ENCODE measurements at regions not wholly inside any gene's neighbourhood (a gene's known extent, or its start where the extent isn't known, plus 50 kb on each side); places are given as distances from the start of the nearest gene placed in this dataset.

GRCh38 chr7:46723003-46723402 is 801.9 kb upstream of the IGFBP3 start:
- Mint-ChIP-seq H3K4me3 (no peak overlapping the region), H3K27me3 (ENCODE audit: insufficient read depth, low read depth, poor library complexity) (peaks cover 3% of the 10 kb centered on the region), H3K9me3 (no peaks in the 10 kb centered on the region; the same call in 2 of the 3 replicates), H3K36me3 (ENCODE audit: low read depth) (0 out of 3 replicates have a peak, but pooled peaks cover 2% of the 10 kb centered on the region), H3K27ac (no peak overlapping the region), H3K4me1 (no peaks in the 10 kb centered on the region)
- Histone ChIP-seq H3K9me2 (ENCODE audit: insufficient read depth) (peaks cover 11% of the 10 kb centered on the region), H3K4me1 (ENCODE audit: insufficient read depth) (no peaks in the 10 kb centered on the region), H3K27ac (ENCODE audit: low read depth) (no peak overlapping the region), H3F3A (replicated peaks; ENCODE audit: low read depth) (no peaks in the 10 kb centered on the region), H3K79me2 (replicated peaks; ENCODE audit: insufficient read depth) (no peaks in the 10 kb centered on the region), H3K27me3 (ENCODE audit: insufficient read depth) (no peaks in the 10 kb centered on the region), H4K20me1 (replicated peaks; ENCODE audit: insufficient read depth) (no peaks in the 10 kb centered on the region), H3K4me2 (no peak overlapping the region), H3K4me3 (no peak overlapping the region), H3K36me3 (ENCODE audit: insufficient read depth) (no peaks in the 10 kb centered on the region), H2AFZ (no peak overlapping the region)
- no peak for TF ChIP-seq ZNF331 (CRISPR knock-in tag; IDR thresholded peaks at IDR 0.05; ENCODE audit: low read depth)
- TF ChIP-seq POLR2AphosphoS5 (IDR thresholded peaks at IDR 0.05; ENCODE audit: low read depth), result no peak
- TF ChIP-seq, protein P1, sequence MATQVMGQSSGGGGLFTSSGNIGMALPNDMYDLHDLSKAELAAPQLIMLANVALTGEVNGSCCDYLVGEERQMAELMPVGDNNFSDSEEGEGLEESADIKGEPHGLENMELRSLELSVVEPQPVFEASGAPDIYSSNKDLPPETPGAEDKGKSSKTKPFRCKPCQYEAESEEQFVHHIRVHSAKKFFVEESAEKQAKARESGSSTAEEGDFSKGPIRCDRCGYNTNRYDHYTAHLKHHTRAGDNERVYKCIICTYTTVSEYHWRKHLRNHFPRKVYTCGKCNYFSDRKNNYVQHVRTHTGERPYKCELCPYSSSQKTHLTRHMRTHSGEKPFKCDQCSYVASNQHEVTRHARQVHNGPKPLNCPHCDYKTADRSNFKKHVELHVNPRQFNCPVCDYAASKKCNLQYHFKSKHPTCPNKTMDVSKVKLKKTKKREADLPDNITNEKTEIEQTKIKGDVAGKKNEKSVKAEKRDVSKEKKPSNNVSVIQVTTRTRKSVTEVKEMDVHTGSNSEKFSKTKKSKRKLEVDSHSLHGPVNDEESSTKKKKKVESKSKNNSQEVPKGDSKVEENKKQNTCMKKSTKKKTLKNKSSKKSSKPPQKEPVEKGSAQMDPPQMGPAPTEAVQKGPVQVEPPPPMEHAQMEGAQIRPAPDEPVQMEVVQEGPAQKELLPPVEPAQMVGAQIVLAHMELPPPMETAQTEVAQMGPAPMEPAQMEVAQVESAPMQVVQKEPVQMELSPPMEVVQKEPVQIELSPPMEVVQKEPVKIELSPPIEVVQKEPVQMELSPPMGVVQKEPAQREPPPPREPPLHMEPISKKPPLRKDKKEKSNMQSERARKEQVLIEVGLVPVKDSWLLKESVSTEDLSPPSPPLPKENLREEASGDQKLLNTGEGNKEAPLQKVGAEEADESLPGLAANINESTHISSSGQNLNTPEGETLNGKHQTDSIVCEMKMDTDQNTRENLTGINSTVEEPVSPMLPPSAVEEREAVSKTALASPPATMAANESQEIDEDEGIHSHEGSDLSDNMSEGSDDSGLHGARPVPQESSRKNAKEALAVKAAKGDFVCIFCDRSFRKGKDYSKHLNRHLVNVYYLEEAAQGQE (IDR thresholded peaks at IDR 0.05; ENCODE audit: unreplicated experiment), result no peak
- no peak for TF ChIP-seq NANOG (IDR thresholded peaks at IDR 0.05; ENCODE audit: borderline replicate concordance)
- TF ChIP-seq CTCF (conservative IDR thresholded peaks at IDR 0.05; ENCODE audit: low read depth in 2 of 2), result no peak
- TF ChIP-seq, protein P2, sequence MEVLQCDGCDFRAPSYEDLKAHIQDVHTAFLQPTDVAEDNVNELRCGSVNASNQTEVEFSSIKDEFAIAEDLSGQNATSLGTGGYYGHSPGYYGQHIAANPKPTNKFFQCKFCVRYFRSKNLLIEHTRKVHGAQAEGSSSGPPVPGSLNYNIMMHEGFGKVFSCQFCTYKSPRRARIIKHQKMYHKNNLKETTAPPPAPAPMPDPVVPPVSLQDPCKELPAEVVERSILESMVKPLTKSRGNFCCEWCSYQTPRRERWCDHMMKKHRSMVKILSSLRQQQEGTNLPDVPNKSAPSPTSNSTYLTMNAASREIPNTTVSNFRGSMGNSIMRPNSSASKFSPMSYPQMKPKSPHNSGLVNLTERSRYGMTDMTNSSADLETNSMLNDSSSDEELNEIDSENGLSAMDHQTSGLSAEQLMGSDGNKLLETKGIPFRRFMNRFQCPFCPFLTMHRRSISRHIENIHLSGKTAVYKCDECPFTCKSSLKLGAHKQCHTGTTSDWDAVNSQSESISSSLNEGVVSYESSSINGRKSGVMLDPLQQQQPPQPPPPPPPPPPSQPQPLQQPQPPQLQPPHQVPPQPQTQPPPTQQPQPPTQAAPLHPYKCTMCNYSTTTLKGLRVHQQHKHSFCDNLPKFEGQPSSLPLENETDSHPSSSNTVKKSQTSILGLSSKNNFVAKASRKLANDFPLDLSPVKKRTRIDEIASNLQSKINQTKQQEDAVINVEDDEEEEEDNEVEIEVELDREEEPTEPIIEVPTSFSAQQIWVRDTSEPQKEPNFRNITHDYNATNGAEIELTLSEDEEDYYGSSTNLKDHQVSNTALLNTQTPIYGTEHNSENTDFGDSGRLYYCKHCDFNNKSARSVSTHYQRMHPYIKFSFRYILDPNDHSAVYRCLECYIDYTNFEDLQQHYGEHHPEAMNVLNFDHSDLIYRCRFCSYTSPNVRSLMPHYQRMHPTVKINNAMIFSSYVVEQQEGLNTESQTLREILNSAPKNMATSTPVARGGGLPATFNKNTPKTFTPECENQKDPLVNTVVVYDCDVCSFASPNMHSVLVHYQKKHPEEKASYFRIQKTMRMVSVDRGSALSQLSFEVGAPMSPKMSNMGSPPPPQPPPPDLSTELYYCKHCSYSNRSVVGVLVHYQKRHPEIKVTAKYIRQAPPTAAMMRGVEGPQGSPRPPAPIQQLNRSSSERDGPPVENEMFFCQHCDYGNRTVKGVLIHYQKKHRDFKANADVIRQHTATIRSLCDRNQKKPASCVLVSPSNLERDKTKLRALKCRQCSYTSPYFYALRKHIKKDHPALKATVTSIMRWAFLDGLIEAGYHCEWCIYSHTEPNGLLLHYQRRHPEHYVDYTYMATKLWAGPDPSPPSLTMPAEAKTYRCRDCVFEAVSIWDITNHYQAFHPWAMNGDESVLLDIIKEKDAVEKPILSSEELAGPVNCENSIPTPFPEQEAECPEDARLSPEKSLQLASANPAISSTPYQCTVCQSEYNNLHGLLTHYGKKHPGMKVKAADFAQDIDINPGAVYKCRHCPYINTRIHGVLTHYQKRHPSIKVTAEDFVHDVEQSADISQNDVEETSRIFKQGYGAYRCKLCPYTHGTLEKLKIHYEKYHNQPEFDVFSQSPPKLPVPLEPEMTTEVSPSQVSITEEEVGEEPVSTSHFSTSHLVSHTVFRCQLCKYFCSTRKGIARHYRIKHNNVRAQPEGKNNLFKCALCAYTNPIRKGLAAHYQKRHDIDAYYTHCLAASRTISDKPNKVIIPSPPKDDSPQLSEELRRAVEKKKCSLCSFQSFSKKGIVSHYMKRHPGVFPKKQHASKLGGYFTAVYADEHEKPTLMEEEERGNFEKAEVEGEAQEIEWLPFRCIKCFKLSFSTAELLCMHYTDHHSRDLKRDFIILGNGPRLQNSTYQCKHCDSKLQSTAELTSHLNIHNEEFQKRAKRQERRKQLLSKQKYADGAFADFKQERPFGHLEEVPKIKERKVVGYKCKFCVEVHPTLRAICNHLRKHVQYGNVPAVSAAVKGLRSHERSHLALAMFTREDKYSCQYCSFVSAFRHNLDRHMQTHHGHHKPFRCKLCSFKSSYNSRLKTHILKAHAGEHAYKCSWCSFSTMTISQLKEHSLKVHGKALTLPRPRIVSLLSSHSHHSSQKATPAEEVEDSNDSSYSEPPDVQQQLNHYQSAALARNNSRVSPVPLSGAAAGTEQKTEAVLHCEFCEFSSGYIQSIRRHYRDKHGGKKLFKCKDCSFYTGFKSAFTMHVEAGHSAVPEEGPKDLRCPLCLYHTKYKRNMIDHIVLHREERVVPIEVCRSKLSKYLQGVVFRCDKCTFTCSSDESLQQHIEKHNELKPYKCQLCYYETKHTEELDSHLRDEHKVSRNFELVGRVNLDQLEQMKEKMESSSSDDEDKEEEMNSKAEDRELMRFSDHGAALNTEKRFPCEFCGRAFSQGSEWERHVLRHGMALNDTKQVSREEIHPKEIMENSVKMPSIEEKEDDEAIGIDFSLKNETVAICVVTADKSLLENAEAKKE (CRISPR knock-in tag; IDR thresholded peaks at IDR 0.05), result no peak
- TF ChIP-seq, protein P3, sequence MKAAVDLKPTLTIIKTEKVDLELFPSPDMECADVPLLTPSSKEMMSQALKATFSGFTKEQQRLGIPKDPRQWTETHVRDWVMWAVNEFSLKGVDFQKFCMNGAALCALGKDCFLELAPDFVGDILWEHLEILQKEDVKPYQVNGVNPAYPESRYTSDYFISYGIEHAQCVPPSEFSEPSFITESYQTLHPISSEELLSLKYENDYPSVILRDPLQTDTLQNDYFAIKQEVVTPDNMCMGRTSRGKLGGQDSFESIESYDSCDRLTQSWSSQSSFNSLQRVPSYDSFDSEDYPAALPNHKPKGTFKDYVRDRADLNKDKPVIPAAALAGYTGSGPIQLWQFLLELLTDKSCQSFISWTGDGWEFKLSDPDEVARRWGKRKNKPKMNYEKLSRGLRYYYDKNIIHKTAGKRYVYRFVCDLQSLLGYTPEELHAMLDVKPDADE (IDR thresholded peaks at IDR 0.05), result no peak
- TF ChIP-seq ZNF114 (CRISPR knock-in tag; IDR thresholded peaks at IDR 0.05), result no peak
- no peak for TF ChIP-seq JUNB (IDR thresholded peaks at IDR 0.05; ENCODE audit: unreplicated experiment)
- TF ChIP-seq CREB1 (CRISPR knock-in tag; IDR thresholded peaks at IDR 0.05; ENCODE audit: low read depth), result no peak
- no peak for TF ChIP-seq EZH2phosphoT487 (IDR thresholded peaks at IDR 0.05; ENCODE audit: unreplicated experiment)
- TF ChIP-seq EZH2 (IDR thresholded peaks at IDR 0.05; ENCODE audit: low read depth, unreplicated experiment), result no peak
- no peak for TF ChIP-seq STAT1 (IDR thresholded peaks at IDR 0.05; ENCODE audit: unreplicated experiment)
- ATAC-seq (no peak), DNase-seq (ENCODE audit: low spot score) (no peak)
